DOHH2 (cell line): ENCODE measurements at regions not wholly inside any gene's neighbourhood (a gene's known extent, or its start where the extent isn't known, plus 50 kb on each side); places are given as distances from the start of the nearest gene placed in this dataset.

ENCODE experiments used
- H3F3A ChIP-seq: fragments of 200-600 bp; sonication (generic), shearing (Covaris generic); 2 replicates; pipeline ENCODE4 v1.6.0; 2016; ENCODE audit warnings: antibody characterized with exemption, mild to moderate bottlenecking; ENCODE audit not compliant: control insufficient read depth, insufficient read depth
- H3K27ac ChIP-seq: fragments of 200-600 bp; sonication (generic); 2 replicates; pipeline ENCODE4 v1.5.1; 2014; ENCODE audit warnings: low read depth, mild to moderate bottlenecking, low read length, moderate library complexity
- H3K27me3 ChIP-seq: fragments of 200-600 bp; sonication (generic); 2 replicates; pipeline ENCODE4 v1.6.1; 2014; ENCODE audit warnings: mild to moderate bottlenecking, low read length, mixed read lengths; ENCODE audit not compliant: control insufficient read depth
- H3K36me3 ChIP-seq: fragments of 200-600 bp; sonication (generic); 2 replicates; pipeline ENCODE4 v1.6.1; 2014; ENCODE audit warnings: mild to moderate bottlenecking, low read length, moderate library complexity, mixed read lengths; ENCODE audit not compliant: control insufficient read depth
- H3K4me1 ChIP-seq: fragments of 200-600 bp; sonication (generic); 2 replicates; pipeline ENCODE4 v1.6.1; 2014; ENCODE audit warnings: mild to moderate bottlenecking, low read length, mixed read lengths; ENCODE audit not compliant: control insufficient read depth
- H3K4me2 ChIP-seq: fragments of 200-600 bp; sonication (generic); 2 replicates; pipeline ENCODE4 v1.6.0; 2014; ENCODE audit warnings: mild to moderate bottlenecking, low read length, moderate library complexity
- H3K4me3 ChIP-seq: fragments of 200-600 bp; sonication (generic); 2 replicates; pipeline ENCODE4 v1.5.1; 2014; ENCODE audit warnings: mild to moderate bottlenecking, low read length, mixed read lengths
- H3K79me2 ChIP-seq: fragments of 200-600 bp; sonication (generic); 2 replicates; pipeline ENCODE4 v1.6.1; 2014; ENCODE audit warnings: mild to moderate bottlenecking, low read length, mixed read lengths; ENCODE audit not compliant: control insufficient read depth
- H3K9me2 ChIP-seq: fragments of 200-600 bp; sonication (generic); replicated peaks from 2 replicates; pipeline ENCODE4 v1.6.1; 2014; ENCODE audit warnings: mild to moderate bottlenecking, low read length, mixed read lengths; ENCODE audit not compliant: control insufficient read depth
- H3K9me3 ChIP-seq: fragments of 200-600 bp; sonication (generic); 2 replicates; pipeline ENCODE4 v1.6.1; 2014; ENCODE audit warnings: antibody characterized with exemption, low read length, mixed read lengths; ENCODE audit not compliant: control insufficient read depth, insufficient read depth
- H4K20me1 ChIP-seq: fragments of 200-600 bp; sonication (generic); 2 replicates; pipeline ENCODE4 v1.6.0; 2014; ENCODE audit warnings: low read depth, mild to moderate bottlenecking, antibody characterized with exemption, low read length, moderate library complexity; ENCODE audit not compliant: control insufficient read depth, insufficient read depth
- CTCF ChIP-seq: fragments of 200-600 bp; sonication (generic); IDR thresholded peaks from one replicate; pipeline ENCODE4 v1.5.1; 2014; ENCODE audit warnings: antibody characterized with exemption, mild to moderate bottlenecking, low read depth, low read length; ENCODE audit not compliant: poor library complexity, severe bottlenecking
- EZH2phosphoT487 ChIP-seq: fragments of 200-600 bp; sonication (generic); IDR thresholded peaks from 2 replicates; pipeline ENCODE4 v1.6.1; 2017; ENCODE audit warnings: borderline replicate concordance, mild to moderate bottlenecking, antibody characterized with exemption, low read length, moderate library complexity, mixed read lengths

- Histone ChIP-seq H3K4me1 (no peaks in the 10 kb centered on the region), H4K20me1 (no peaks in the 10 kb centered on the region), H3K4me3 (no peak overlapping the region), H3K27ac (no peak overlapping the region), H3K79me2 (no peaks in the 10 kb centered on the region), H3K4me2 (no peak overlapping the region), H3K9me3 (peaks cover 5% of the 10 kb centered on the region; the same call in 1 of the 2 replicates), H3F3A (no peaks in the 10 kb centered on the region), H3K27me3 (no peaks in the 10 kb centered on the region), H3K36me3 (no peaks in the 10 kb centered on the region), H3K9me2 (no peaks in the 10 kb centered on the region)
- TF ChIP-seq CTCF (no peak), EZH2phosphoT487 (no peak)
These were observed 320.5 kb upstream of the NR5A2 start for GRCh38 chr1:199706826-199707606.

GRCh38 chr1:199710974-199711373 lies 316.5 kb upstream of the NR5A2 start:
- Histone ChIP-seq H3K9me2 (no peaks in the 10 kb centered on the region), H4K20me1 (no peaks in the 10 kb centered on the region), H3K79me2 (no peaks in the 10 kb centered on the region), H3K4me2 (no peak overlapping the region), H3K27me3 (no peaks in the 10 kb centered on the region), H3K27ac (no peak overlapping the region), H3K4me3 (no peak overlapping the region), H3K36me3 (no peaks in the 10 kb centered on the region), H3K9me3 (peaks cover 5% of the 10 kb centered on the region; the same call in 1 of the 2 replicates), H3K4me1 (no peaks in the 10 kb centered on the region), H3F3A (no peaks in the 10 kb centered on the region)
- no peak for TF ChIP-seq EZH2phosphoT487
- TF ChIP-seq CTCF, result no peak

GRCh38 chr1:199716729-199717128 lies 310.8 kb upstream of the NR5A2 start:
- no peaks in the 10 kb centered on the region for H4K20me1 ChIP-seq
- H3K9me3 ChIP-seq, result no peaks in the 10 kb centered on the region
- no peak overlapping the region for H3K4me3 ChIP-seq
- no peak overlapping the region for H3K4me2 ChIP-seq
- TF ChIP-seq CTCF (no peak), EZH2phosphoT487 (no peak)
- H3K27ac ChIP-seq, result no peak overlapping the region
- H3K9me2 ChIP-seq, result no peaks in the 10 kb centered on the region
- 0 out of 2 replicates have a peak, but pooled peaks cover 3% of the 10 kb centered on the region for H3K27me3 ChIP-seq
- H3K4me1 ChIP-seq, result no peaks in the 10 kb centered on the region
- H3K79me2 ChIP-seq, result no peaks in the 10 kb centered on the region
- no peaks in the 10 kb centered on the region for H3F3A ChIP-seq
- no peaks in the 10 kb centered on the region for H3K36me3 ChIP-seq
